Urothelium cell line (cell line): ENCODE measurements at regions not wholly inside any gene's neighbourhood (a gene's known extent, or its start where the extent isn't known, plus 50 kb on each side); places are given as distances from the start of the nearest gene placed in this dataset.
"Not testable (repeated sequence)": the region's sequence is repeated elsewhere in the genome, so short reads cannot be mapped to it uniquely, and the experiment has no call there.

Experiments used
- DNase-seq: peaks from one replicate; pipeline ENCODE4 v3.0.0; 2011; ENCODE audit warnings: low spot score, mixed read lengths
- FAIRE-seq: peaks from 2 replicates; lab custom pipeline; 2011; peaks lifted over from hg19 to GRCh38; lab: Jason Lieb, UNC

DNA sequence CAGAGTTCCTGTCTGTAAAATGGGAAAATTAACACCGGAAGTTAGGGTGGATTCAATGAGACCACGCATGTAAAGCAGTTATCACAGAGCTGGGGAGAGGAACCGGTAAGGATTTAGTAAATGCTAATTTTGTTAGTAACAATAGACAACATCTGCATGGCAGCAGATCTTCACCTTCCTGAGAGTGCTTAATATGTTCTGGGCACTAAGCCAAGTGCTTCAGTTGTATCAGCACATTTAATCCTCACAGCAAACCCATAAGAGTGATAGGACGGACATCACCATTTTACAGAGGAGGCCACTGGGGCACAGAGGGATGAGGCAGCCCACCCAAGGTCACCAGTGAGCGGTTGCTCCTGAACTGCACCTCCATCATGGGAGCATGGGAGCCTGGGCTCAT lies 189.4 kb downstream of the WNT5A start:
- FAIRE-seq (no peak), DNase-seq (no peak)

DNA sequence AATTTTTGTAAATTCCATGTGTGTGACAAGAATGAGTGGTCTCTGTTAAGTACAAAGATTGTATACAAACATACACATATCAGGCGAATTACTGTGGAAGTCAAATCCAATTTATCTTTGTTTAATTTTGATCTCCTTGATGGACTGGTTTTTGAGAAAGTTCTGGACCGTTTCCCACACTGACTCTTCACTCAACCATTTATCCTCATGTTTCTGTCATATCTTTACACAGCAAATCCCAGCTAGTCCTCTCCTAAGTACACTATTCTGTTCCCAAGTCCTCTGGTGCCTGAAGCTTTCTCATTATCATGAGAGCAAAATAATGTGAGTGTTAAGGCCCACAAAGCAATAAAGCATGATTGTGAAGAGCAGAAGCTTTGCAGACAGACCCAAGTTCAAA lies 189.9 kb downstream of the WNT5A start:
- FAIRE-seq (no peak), DNase-seq (no peak)

DNA sequence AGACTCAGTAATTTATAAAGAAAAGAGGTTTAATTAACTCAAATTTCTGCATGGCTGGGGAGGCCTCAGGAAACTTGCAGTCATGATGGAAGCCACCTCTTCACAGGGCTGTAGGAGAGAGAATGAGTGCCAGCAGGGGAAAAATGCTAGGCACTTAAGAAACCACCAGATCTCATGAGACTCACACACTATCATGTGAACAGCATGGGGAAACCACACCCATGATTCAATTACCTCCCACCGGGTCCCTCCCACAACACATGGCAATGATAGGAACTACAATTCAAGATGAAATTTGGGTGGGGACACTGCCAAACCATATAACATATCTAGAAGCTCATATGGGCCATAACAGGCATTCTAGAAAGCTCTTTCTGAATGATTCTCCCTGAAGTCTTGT lies 190.3 kb downstream of the WNT5A start:
- FAIRE-seq (no peak), DNase-seq (no peak)

DNA sequence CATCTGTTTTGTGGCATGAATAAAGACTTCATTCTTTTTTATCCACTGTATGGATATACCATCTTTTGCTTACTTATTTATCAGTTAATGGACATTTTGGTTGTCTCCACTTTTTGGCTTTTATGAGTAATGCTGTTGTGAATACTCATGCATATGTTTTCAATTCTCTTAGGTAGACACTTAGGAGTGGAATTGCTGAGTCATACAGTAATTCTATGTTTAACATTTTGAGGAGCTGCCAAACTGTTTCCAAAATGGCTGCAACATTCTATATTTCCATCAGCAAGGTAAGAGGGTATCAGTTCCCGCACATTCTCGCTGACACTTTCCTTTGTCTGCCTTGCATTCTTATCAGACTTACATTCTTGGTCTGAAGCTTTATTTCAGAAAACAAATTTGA lies 191.1 kb downstream of the WNT5A start:
- FAIRE-seq: no peak
- DNase-seq: no peak

DNA sequence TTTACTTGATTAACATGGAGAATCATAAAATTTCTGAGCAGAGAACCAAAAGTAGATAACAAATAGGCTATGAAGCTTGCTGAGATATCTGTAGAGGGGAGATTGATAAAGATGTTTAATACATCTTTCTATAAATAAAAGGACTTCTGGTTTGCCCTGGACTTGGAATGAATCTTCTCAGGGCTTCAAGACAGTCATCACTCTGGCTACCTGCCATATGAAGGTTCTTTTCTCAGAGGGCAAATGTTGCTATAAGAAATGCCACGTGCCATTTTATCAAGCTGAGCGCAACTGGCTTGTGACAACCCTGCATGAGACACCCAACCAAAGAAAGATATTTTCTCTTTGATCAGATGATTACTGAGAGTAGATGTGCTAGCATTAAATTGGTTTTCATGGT lies 192.5 kb downstream of the WNT5A start:
- DNase-seq (no peak), FAIRE-seq (no peak)

DNA sequence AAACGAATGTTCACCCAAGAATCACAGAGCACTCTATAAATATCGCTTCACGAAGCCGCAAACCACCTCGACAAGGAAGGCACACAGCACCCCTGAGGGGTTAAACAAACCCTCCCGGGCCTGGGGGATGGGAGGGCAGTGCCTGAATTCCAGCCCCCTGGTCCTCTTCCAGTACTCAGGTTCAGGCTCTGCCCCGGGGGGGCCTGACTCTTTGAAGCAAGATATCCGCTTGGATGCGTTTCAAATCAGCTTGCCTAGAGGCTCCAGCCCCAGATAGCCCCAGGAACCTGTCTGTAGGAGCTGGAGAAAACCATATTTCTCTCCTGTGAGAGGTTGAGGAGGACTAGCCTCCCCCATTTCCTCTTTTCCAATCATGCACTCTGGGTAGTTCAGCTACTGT lies 194.7 kb downstream of the WNT5A start:
- no peak for FAIRE-seq
- no peak for DNase-seq

DNA sequence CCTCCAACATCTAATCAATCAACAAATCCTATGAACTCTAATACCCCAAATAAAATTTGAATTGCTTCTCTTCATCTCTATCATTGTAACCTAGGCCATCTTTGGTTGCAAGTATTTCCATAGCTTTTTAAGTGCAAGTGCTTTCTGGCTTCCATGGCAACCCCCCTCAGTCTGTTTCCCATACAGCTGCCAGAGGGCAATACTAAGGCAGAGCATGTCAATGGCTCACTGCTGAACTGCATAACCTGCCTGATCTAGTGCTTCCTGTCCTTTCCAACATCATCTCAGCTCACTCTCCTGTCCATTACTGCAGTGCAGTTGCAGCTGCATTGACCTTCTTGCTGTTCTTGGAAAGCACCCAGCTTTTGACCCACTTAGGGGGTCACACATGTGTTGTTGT lies 198.4 kb downstream of the WNT5A start:
- DNase-seq (no peak), FAIRE-seq (no peak)

DNA sequence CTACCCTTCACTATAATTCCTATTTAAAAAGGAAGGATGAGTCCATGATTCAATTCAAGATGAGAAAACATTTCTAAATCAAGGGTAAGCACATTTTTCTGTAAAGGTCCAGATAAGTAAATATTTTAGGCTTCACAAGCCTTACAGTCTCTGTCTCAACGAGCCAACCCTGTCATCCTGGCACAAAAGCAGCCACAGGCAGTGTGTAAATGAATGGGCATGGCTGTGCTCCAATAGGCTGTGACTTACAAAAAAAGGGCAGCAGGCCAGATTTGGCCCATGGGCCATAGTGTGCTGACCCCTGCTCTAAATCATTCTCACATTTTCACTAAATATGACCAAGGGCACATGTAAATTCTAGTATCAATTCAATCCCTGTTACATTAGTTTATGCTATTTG lies 200.4 kb downstream of the WNT5A start:
- no peak for FAIRE-seq
- no peak for DNase-seq

DNA sequence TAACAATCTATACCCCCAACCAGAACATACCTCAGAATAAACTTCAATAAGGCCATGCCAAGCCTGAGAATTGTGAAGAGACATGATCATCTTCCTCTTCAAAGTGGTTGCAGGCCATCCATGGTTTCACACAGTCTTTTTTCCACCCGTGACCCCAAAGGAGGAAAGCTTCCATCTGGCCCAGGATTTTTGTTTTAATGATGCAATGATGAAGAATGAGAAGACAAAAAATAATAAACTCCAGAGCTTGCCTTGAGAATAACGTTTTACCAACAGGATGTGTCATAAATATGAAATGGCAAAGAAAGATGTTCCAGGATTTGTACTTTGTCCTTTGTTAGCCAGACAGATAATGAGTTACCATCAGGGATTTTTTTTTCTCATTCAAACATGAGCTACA lies 201.9 kb downstream of the WNT5A start:
- FAIRE-seq (no peak), DNase-seq (no peak)

DNA sequence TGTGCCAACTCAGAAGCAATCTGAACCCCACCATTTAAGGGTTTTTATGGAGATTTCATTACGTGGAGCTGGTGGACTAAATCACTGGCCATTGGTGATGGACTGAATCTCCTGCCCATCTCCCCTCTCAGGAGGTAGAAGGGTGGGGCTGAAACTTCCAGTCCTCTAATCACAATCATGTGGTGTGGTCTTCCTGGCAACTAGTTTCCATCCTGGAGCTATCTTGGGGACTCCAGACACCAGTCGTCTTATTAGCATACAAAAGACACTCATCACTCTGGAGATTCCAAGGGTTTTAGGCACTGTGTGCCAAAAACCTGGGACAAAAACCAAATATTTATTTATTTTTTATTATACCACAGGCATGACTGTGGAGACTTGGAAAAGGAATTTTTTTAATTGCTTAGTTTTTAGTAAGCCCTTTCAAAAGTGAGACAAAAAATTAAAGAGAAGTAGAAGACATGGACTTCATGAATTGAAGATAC lies 203.6 kb downstream of the WNT5A start:
- DNase-seq (no peak), FAIRE-seq (no peak)

DNA sequence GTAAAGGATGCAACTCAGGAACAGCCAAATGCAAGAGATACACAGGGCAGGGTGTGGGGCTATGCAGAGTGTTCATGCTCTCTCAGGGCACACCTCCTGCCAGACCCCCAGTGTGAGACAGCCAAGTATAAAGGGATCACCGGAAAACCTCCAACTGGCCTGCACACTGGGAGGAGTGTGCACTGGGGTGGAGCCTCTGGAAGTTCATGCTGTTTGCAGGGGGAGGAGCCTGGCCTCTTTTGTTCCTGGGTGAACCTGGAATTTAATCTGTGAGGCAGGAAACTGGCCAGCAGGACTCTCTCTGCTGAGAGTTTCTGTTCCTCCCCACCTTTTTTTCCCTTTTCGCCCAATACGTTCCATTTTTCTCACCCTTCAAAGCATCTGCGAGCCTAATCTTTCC lies 204.1 kb downstream of the WNT5A start:
- no peak for DNase-seq
- no peak for FAIRE-seq

DNA sequence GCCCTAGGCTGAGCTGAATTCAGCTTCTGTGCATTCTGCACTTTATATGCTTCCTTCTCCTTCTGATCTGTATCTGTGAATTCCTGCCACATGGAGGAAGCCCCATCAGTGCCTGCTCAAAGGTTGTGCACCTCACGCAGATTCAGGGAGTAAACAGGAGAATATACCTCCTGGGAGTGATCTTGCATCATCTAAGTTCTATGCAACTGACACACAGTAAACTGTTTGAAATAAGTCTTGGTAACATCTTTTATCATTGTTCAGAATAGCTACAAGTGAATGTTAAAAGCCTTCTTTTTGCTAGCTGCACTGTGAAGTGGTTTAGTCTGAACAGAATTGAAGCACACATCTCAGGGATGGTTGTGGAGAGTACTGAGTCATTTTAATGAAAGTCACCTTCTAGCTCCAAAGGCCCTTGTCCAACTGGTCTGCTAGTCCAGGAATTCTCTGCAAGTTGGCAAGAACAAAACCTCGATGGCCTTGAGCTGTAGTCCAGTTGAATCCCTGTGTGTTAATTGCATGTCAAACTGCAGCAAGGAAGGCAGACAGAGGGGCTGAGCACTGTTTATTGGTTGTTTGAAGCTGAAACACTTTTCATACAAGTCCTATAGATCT lies 215.0 kb downstream of the WNT5A start:
- FAIRE-seq: no peak
- no peak for DNase-seq

DNA sequence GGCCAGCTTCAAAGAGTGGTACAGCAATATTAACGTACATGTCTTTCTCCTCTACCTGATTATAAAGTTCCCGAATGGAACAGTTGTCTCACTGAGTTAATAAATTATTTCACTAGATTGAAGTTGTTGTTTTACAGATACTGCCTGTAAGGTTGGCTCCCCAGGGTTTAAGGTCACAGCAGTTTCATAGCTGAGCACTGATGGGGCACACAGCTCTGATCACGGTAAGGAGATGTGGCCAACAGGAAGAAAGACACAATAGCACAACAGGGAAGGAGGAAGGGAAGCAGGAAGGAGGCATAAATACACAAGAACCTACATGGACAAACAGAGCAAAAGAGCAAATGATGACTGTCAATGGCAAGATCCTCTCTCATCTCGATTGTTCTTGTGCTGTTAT lies 215.6 kb downstream of the WNT5A start:
- DNase-seq: no peak
- no peak for FAIRE-seq

DNA sequence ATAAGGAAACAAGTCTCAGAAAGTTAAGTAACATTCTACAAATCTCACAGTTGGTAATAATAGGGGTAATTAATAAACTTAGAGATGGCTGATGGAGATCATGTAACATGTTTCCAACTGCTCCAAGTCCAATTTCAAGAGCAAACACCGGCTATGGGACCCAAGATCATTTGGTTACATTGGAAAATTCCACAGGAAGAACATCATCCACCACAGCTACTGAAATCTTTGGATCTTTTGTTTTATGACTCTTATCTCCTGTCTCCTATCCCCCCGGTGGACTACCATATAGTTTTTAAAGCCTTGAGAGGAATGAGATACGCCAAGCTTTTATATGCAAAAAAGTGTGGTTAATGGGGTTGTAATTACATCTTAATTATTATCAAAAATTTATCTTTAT lies 216.1 kb downstream of the WNT5A start:
- FAIRE-seq: no peak
- no peak for DNase-seq

DNA sequence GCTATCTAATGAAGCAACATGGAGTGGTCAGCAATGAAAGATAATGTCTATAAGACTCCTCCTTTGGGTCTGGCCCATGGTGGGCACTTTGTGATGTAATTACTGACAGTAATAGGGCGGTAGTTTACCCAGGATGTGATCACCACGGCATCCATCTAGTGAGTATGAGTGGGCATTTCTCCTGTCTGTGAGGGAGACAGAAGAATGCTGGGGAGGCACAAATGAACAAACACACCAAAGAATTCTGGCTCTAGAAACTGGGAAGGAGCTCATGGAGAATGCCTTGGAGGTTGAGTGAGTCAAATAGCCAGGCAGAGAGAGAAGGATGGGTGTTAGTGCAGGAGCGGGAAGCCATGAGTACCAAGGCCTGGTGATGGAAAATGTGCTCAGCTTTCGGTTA lies 217.5 kb downstream of the WNT5A start:
- no peak for FAIRE-seq
- DNase-seq: no peak

DNA sequence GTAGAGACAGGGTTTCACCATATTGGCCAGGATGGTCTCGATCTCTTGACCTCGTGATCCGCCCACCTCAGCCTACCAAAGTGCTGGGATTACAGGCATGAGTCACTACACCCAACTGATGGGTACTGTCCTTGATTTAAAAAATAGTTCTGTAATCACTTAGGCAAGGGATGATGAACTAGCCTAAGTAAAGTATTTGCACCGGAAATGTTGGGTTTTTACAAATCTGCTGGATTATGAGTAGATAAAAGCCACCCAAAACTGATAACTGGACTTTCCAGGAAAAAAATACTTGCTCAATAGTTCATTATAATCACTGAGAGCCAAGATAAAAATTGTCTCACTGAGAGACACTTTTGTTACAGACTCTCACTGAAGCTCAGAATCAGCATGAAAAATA lies 218.0 kb downstream of the WNT5A start:
- FAIRE-seq (no peak), DNase-seq (no peak)

DNA sequence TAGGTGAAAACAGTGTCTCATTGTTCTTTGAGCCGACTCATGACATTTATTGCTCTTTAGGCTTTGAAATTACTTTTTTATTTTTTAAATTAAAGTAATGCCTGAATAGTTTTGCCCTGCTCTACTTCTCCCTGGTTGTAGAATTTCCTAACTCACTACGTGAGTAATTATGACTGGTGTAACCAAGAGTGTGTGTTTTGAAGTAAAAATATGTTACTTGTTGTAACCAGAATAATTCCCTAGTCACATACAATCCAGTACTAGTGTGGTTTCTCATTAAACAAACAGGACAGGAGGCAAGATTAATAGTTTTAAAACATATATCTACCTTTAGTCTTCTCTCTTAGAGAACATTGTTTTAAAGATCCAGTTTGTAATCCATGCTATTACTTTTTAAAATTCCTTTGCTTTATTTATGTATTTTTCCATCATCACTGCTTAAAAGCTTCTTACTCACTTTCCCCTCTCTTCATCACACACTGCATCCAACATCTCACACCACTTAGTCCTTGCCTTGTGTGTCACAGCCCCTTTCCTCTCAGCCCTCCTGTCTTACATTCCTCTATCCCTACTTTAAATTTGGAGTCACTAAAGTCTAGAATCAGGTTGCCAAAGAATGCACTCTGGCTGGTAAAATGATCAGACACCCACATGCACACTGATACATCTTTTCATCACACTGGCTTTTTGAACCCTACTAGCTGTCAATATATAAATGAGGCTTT lies 219.7 kb downstream of the WNT5A start:
- no peak for FAIRE-seq
- DNase-seq: no peak

DNA sequence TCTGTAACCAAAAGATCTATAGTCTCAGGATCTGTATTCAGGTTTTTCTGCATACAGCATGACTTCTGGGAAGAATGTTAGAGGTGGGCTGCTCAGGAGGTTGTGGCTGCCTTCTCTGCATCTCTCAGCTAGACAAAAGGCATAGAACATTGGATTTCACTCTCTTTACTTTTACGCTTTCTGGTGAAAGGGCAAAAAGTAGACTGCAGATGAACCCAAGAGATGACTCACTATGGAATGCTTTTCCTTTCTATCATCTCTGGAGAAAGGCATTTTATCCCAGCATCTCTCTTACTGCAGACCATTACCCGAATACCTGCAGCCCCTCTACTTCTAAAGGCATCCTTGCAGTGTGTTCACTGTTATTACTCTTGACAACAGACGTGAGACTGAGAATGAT lies 222.2 kb downstream of the WNT5A start:
- no peak for FAIRE-seq
- no peak for DNase-seq

DNA sequence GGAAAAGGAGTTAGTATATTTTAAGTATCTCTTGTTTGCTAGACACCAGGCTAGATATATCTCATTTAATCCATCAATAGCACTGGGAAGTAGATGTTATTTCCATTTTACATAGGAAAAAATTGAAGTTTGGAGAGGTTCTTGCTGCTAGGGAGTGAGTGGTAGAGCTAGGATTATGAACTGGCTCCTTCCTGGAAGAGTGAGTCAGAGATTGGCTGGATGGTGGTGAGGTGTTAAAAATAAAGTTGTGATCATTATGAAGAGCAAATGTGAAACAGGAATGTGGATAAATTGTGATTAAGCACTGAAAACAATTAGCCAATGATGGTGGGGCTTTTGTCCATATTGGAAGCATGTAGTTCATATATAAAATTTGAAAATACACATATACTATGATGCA lies 234.2 kb downstream of the WNT5A start:
- FAIRE-seq (no peak), DNase-seq (no peak)

DNA sequence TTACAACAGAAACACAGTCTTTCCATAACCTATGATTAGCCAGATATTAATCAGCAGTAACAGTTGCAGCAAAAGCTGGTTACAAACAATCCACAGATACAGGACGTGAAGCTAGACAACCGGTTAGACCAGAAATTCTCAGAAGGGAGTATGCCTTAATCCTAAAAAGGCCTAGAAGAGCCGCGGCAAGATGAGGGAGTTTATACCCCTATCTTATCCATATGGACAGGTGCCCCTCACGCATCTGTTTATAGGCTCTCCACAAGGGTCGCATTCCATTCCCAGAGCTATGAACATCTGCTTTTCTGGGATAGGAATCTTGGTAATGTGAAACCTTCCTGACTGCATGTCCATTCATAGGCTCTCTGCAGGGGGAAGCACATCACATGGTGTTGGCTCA lies 237.9 kb downstream of the WNT5A start:
- not testable (repeated sequence) for DNase-seq, FAIRE-seq

DNA sequence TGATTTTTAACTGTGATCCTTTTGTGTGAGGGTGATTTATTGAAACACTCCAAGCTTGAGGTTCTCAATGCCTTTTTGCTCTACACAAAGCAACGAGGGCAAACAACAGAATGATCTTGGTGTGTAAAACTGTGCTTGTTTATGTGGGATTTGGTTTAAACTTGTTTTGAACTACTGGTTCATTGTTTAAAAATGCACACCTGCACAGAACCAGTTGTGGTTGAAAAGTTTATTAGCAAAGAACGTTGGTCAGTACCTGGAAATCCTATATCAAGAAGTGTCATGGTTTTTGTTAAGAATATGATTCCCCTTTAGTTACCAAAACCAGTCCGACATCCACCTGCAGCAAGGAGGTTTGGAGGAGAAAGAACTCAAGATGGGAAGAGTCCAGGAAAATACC lies 239.4 kb downstream of the WNT5A start:
- FAIRE-seq (no peak), DNase-seq (no peak)

DNA sequence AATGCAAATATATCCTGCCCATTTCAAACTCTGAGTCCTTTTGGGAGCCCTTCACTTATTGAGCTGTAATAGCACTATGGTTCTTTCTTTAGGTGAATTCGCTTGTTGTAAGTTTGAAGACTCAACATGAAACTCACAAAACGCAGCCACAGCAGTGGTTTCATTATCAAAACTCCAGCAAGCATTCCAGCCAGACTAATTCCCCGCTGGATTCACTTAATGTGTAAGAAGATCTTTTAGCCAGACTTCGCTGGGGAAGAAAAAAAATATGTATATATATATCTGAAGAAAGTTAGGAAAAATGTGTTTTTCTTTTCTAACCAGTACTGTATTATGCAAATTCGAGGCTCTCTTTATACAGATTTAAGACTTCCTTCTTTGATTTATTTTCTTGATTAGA lies 241.1 kb downstream of the WNT5A start:
- FAIRE-seq: no peak
- no peak for DNase-seq

DNA sequence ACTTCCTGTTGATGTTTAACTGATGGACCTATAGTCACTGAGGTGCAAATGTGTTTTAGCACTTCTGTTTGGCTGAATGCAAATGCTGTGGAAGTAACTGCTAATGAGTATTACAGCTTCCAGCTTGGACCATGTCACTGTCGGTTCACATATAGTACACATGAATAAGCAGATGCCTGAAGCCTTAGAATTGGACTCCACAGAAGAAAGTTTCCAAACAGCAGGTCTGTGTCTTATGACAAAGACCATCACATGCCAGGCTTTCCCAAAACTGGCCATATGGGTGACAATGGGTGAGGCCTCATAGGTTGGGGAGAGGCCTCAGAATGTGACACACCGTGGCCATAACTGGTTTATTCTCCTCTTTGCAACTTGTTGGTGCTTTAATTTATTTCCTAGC lies 241.8 kb downstream of the WNT5A start:
- FAIRE-seq (no peak), DNase-seq (no peak)
